Endometrial microvascular endothelial cells (primary cell): ENCODE measurements at regions not wholly inside any gene's neighbourhood (a gene's known extent, or its start where the extent isn't known, plus 50 kb on each side); places are given as distances from the start of the nearest gene placed in this dataset.

Experiments used
- in situ Hi-C: cut with HindIII; loops from 2 replicates; pipeline ENCODE4 v1.10.0; 2017; ENCODE audit warnings: low sequenced_read_pairs, low pct_unique_long_range_greater_than_20kb; ENCODE audit errors: inconsistent ontology term

DNA sequence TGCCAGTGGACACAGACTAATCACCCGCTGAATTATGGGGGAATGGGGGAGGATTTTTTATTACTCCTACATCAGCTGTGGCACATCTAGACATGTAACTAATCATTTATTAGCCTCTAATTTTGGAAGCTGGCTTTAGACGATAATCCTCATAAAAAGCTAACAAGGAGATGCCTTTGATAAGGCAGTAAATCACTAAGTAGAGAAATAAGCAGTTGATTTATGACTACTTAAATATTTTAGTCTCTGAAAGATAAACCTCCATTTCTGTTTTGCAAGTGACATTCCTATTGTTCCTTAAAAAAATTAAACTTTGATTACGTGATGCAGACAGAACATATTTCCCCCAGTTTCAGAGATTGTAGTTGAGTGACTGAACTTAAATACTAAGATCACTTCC lies 206.4 kb upstream of the CDKN2B start:
- in situ Hi-C loops, result no loop called here

DNA sequence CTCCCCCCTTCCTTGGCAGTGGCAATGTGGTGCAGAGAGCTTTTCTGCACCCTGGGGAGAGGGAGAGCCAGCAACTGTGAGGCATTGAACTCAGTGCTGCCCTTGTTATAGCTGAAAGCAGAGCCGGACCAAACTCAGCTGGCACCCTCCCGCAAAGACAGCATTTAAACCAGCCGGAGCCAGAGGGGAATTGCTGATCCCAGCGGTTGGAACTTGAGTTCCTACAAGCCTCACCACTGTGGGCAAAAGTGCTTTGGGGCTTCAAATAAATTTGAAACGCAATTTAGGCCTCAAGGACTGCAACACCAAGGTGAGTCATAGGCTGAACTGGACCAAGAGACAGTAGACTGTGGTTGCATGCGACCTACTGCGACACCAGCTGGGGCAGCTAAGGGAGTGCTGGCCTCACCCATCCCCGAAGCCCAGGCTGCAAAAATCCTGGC lies 207.6 kb upstream of the CDKN2B start:
- in situ Hi-C loops, result no loop called here

DNA sequence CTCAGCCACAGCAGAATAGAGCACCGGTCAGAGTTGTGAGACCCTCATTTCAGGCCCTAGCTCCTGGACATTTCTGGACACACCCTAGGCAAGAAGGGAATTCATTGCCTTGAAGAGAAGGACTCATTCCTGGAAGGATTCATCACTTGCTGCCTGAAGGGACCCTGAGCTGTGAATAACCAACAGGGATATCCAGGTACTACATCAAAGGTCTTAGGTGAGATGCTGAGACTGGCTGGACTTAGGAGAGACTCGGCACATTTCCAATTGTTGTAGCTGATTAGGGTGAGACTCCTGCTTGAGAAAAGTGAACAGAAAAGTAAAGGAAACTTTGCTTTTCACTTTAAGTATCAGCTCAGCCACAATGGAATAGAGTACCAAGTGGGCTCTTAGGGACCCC lies 208.1 kb upstream of the CDKN2B start:
- in situ Hi-C loops, result no loop called here

DNA sequence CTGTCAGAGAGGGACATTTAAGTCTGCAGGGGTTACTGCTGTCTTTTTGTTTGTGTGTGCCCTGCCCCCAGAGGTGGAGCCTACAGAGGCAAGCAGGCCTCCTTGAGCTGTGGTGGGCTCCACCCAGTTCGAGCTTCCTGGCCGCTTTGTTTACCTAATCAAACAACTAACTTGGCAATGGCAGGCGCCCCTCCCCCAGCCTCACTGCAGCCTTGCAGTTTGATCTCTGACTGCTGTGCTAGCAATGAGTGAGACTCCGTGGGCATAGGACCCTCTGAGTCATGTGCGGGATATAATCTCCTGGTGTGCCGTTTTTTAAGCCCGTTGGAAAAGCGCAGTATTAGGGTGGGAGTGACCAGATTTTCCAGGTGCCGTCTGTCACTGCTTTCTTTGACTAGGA lies 216.8 kb upstream of the CDKN2B start:
- in situ Hi-C loops, result loop anchor here (25.0 kb wide), 1 partner anchor 414 kb away; the partner anchor contains the start of gene MTAP

GRCh38 chr9:22227986-22228385 lies 218.6 kb upstream of the DMRTA1 start:
- in situ Hi-C loops, result loop anchor here (25.0 kb wide), 1 partner anchor 416 kb away; the partner anchor contains the start of gene MTAP

DNA sequence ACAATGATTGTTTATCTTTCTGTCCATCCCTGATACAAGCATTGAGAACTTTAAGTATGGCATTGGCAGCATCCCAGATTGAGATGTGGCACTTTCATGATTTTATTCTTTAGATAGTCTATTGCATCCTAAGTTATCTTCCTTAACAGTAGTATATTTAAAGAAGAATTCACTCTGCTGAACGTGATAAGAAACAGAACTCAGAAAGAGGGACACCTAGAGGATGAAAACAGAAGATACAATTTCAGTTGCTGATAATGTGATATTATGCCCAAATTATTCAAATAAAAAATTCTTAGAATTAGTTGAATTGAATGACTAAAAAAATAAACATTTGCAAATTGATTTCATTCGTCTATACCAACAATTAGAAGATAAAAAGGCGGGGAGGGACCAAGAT lies 218.1 kb upstream of the DMRTA1 start:
- in situ Hi-C loops, result loop anchor here (25.0 kb wide), 1 partner anchor 416 kb away; the partner anchor contains the start of gene MTAP

GRCh38 chr9:22229069-22229468 lies 217.6 kb upstream of the DMRTA1 start:
- in situ Hi-C loops, result loop anchor here (25.0 kb wide), 1 partner anchor 417 kb away; the partner anchor contains the start of gene MTAP

DNA sequence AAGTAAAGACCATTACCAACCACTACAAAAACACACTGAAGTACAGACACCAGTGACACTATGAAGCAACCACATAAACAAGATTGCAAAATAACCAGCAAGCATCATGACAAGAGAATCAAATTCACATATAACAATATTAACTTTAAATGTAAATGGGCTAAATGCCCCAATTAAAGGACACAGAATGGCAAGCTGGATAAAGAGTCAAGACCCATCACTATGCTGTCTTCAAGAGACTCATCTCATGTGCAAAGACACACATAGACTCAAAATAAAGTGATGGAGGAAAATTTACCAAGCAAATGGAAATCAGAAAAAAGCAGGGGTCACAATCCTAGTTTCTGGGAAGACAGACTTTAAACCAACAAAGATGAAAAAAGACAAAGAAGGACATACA lies 215.3 kb upstream of the DMRTA1 start:
- in situ Hi-C loops, result loop anchor here (25.0 kb wide), 1 partner anchor 419 kb away; the partner anchor contains the start of gene MTAP

- in situ Hi-C loops, result loop anchor here (25.0 kb wide), 1 partner anchor 421 kb away; the partner anchor contains the start of gene MTAP
Measured at GRCh38 chr9:22232971-22233370, 213.7 kb upstream of the DMRTA1 start.

GRCh38 chr9:22237497-22238363 lies 208.9 kb upstream of the DMRTA1 start:
- in situ Hi-C loops, result loop anchor here (25.0 kb wide), 1 partner anchor 425 kb away; the partner anchor contains the start of gene MTAP

DNA sequence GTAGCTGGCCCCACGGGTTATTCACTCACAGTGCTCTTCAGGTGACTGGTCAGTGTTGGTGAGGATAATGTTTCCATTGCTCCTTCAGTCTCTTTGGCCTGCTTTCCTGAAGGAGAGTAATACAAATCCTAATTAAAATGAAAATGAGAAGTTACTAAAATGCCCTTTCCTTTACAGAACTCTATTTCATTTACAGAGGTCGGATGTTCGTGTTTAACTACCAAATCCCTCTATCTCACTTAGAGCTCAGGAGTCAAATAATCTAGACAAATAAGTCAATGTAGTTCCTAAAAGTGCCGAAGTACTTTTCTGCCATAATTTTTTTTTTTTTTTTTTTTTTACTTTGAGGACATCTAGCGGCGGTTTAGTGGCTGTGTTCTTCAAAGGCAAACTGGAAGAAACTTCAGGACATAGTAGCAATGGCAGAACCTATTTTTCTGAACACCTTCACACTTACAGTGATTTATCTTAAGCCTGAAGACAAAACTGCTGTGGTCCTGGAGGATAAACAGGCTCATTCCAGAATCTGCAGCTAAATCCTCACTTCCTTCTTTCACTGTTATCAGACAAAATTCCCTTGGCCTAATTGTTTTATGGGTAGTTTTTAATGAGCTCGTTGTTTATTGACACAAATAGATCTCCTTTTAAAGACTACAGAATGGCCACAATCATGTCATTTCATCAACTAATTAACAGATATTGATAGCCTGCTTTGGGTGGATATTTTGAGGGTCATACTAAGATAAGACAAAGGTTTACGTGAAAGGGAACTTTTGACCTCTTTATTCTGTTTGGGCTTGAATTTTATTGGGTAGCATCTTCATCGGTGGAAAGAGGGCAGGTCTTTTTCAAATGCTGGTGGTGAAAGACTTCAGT lies 207.6 kb upstream of the DMRTA1 start:
- in situ Hi-C loops, result loop anchor here (25.0 kb wide), 1 partner anchor 427 kb away; the partner anchor contains the start of gene MTAP

- in situ Hi-C loops, result loop anchor here (25.0 kb wide), 1 partner anchor 428 kb away; the partner anchor contains the start of gene MTAP
Measured at GRCh38 chr9:22240619-22241018, 206.0 kb upstream of the DMRTA1 start.

GRCh38 chr9:22241024-22241423 lies 205.6 kb upstream of the DMRTA1 start:
- in situ Hi-C loops, result loop anchor here (25.0 kb wide), 1 partner anchor 429 kb away; the partner anchor contains the start of gene MTAP

DNA sequence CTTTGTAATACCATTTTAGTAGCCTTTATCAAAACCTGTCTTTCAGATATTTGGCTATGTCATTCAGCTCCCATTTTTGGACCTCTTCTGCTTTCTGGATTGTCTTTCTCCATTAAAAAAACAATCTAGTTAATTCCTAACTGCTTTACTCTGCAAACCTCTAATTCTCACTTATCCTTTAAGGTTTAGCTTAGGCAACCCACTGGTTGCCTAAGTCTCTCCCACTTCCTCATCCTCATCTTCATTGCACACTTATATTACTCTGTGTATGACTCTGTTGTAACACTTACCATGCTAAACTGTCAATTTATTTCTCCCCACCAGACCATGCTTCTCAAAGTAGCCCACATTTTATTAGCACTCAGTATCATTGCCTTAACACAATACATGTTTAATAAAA lies 205.0 kb upstream of the DMRTA1 start:
- in situ Hi-C loops, result loop anchor here (25.0 kb wide), 1 partner anchor 429 kb away; the partner anchor contains the start of gene MTAP

GRCh38 chr9:22244139-22245011 lies 202.2 kb upstream of the DMRTA1 start:
- in situ Hi-C loops, result loop anchor here (25.0 kb wide), 1 partner anchor 432 kb away; the partner anchor contains the start of gene MTAP

- in situ Hi-C loops, result no loop called here
Measured at GRCh38 chr9:22255337-22255736, 191.3 kb upstream of the DMRTA1 start.

GRCh38 chr9:22256381-22256780 lies 190.2 kb upstream of the DMRTA1 start:
- in situ Hi-C loops, result no loop called here
